HUES48 (cell line): ENCODE measurements at regions not wholly inside any gene's neighbourhood (a gene's known extent, or its start where the extent isn't known, plus 50 kb on each side); places are given as distances from the start of the nearest gene placed in this dataset.

ENCODE experiments used
- H3K27ac ChIP-seq: one replicate; pipeline ENCODE4 v1.7.0; 2013; ENCODE audit warnings: low read depth, low read length, inconsistent platforms
- H3K27me3 ChIP-seq: 2 replicates; pipeline ENCODE4 v1.6.1; 2013; ENCODE audit warnings: mild to moderate bottlenecking, low read length; ENCODE audit not compliant: control insufficient read depth, insufficient read depth
- H3K36me3 ChIP-seq: 2 replicates; pipeline ENCODE4 v1.6.1; 2013; ENCODE audit warnings: low read length; ENCODE audit not compliant: control insufficient read depth, insufficient read depth
- H3K4me1 ChIP-seq: 2 replicates; pipeline ENCODE4 v1.6.1; 2013; ENCODE audit warnings: mild to moderate bottlenecking, low read length; ENCODE audit not compliant: control insufficient read depth, insufficient read depth
- H3K4me3 ChIP-seq: 2 replicates; pipeline ENCODE4 v1.5.1; 2013; ENCODE audit warnings: mild to moderate bottlenecking, low read depth, low read length
- H3K9ac ChIP-seq: 2 replicates; pipeline ENCODE4 v1.6.1; 2013; ENCODE audit warnings: mild to moderate bottlenecking, low read depth, low read length, moderate library complexity
- H3K9me3 ChIP-seq: 2 replicates; pipeline ENCODE4 v1.6.1; 2013; ENCODE audit warnings: low read length; ENCODE audit not compliant: control insufficient read depth, insufficient read depth

DNA sequence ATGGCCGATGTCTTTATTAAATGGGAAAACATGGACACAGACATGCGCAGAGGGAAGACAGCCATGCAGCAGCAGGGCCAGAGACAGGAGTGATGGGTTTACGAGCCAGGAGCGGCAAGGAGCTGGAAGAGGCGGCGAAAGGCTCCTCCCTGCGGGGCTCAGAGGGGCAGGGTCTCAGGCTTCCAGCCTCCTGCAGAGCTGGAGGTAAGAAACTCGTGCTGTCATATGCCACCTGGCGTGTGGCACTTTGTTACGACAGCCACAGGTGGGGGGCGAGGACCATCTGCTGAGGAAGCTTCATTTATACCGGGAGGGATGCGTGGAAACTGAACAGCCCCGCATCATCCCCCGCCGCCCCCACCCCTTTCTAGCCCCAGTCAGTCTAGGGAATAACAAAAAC, 52.0 kb upstream of the SPACA7 start:
- Histone ChIP-seq H3K36me3 (no peaks in the 10 kb centered on the region), H3K4me3 (no peak overlapping the region), H3K4me1 (no peaks in the 10 kb centered on the region), H3K27me3 (peaks cover 18% of the 10 kb centered on the region; the same call in 1 of the 2 replicates), H3K27ac (no peak overlapping the region), H3K9me3 (no peaks in the 10 kb centered on the region), H3K9ac (no peak overlapping the region)

DNA sequence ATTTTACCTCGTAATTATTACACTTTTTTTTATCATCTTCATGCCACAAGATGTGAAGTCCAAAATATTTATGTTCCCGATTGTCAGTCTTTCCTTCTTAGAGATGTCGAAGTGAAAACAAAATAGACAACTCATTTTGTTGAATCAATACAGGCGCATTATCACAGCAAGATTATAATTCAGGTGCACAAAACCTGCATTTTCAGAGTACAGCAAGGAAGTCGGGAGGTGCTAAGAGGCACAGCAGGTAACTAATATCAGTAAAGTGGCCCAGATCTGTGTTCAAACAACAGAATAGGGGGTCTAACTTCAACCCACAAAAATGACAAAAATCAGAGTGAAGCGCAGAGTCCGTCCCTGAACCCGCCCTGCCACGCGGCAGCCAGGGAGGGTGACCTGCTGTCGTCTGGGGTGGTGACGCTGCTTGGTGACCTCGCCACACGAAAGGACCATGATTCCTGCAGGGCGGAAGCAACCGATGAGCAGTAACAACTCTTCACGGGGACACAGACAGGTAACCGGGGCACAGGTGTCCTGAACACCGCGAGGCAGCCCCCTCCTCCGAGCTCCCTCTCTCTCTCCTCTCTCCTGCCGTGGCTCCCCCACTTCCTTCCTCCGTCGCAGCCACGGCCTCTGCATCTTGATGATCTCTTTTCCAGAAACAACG, 50.9 kb upstream of the SPACA7 start:
- H3K9me3 ChIP-seq = no peaks in the 10 kb centered on the region
- peaks cover 23% of the 10 kb centered on the region for H3K27me3 ChIP-seq
- H3K9ac ChIP-seq = no peak overlapping the region
- no peak overlapping the region for H3K4me3 ChIP-seq
- no peaks in the 10 kb centered on the region for H3K36me3 ChIP-seq
- no peaks in the 10 kb centered on the region for H3K4me1 ChIP-seq
- no peak overlapping the region for H3K27ac ChIP-seq

DNA sequence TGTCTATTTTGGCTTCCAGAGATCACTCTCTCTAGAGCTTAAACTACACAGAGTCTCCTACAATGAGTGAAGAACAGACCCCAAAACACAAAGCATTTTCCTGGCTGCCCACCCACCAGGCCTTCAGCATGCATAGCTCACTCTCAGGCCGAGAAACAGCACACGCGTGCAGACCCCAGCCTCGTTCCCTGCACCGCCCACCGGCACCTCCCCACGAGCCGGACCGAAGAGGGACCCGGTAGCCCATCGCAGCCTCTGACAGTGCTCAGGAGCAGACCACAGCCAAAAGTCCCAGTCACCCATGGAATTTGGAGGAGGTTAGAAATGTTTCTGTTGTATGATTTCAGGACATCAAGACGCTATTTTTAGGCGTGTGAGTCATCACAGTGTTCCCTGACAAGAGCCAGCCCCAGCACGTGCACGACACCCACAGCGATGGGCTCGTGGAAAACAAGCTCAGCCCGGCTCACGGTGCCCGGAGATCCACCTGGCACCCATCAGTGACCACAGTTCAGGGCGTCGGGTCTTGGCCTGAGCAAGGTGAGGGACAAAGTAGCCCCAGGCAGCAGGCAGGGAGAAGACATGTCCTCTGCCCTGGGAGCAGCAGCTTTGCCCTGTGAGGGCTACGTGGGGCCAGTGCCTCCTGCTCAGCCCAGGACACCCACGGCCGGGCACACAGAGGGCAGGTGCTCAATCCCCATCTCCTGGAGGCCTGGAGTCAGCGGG, 50.1 kb upstream of the SPACA7 start:
- Histone ChIP-seq H3K27me3 (peaks cover 28% of the 10 kb centered on the region), H3K9ac (no peak overlapping the region), H3K9me3 (no peaks in the 10 kb centered on the region)

More for the DNA sequence above, 50.1 kb upstream of the SPACA7 start:
- no peaks in the 10 kb centered on the region for H3K4me1 ChIP-seq
- no peak overlapping the region for H3K27ac ChIP-seq
- no peak overlapping the region for H3K4me3 ChIP-seq
- no peaks in the 10 kb centered on the region for H3K36me3 ChIP-seq
